ENCODE measurements at regions not wholly inside any gene's neighbourhood (a gene's known extent, or its start where the extent isn't known, plus 50 kb on each side); places are given as distances from the start of the nearest gene placed in this dataset.

DNA sequence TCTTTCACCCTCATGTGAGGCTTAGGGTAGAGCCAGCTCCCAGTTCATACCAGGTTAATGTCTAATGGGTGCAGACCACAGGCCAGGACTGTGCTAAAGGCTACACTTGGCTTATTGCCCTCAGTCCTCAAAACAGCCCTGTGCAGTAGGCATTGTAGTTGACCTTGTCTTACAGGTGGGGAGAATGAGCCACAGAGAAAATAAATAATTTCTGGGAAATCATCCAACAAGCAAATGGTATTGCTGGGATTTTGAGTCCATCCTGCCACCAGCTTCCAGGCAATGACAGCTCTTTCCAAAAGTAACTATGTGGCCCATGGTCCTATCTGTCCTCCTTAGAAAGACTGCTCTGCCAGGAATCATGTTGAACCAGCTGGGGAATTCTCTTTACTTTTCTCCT is 450.0 kb downstream of the GADD45G start:
- TF ChIP-seq, protein P1, sequence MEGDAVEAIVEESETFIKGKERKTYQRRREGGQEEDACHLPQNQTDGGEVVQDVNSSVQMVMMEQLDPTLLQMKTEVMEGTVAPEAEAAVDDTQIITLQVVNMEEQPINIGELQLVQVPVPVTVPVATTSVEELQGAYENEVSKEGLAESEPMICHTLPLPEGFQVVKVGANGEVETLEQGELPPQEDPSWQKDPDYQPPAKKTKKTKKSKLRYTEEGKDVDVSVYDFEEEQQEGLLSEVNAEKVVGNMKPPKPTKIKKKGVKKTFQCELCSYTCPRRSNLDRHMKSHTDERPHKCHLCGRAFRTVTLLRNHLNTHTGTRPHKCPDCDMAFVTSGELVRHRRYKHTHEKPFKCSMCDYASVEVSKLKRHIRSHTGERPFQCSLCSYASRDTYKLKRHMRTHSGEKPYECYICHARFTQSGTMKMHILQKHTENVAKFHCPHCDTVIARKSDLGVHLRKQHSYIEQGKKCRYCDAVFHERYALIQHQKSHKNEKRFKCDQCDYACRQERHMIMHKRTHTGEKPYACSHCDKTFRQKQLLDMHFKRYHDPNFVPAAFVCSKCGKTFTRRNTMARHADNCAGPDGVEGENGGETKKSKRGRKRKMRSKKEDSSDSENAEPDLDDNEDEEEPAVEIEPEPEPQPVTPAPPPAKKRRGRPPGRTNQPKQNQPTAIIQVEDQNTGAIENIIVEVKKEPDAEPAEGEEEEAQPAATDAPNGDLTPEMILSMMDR (conservative IDR thresholded peaks at IDR 0.05; ENCODE audit: low read depth, low read length): no peak
- TF ChIP-seq EZH2 (IDR thresholded peaks at IDR 0.05; ENCODE audit: borderline replicate concordance, low read depth, low read length, poor library complexity, severe bottlenecking): no peak
